HG03442 (cell line): ENCODE measurements at regions not wholly inside any gene's neighbourhood (a gene's known extent, or its start where the extent isn't known, plus 50 kb on each side); places are given as distances from the start of the nearest gene placed in this dataset.
"Not testable (repeated sequence)": the region's sequence is repeated elsewhere in the genome, so short reads cannot be mapped to it uniquely, and the experiment has no call there.

ENCODE experiments used
- ATAC-seq: cut with Tn5 transposase; IDR thresholded peaks from one replicate; pipeline ENCODE4 v1.9.1; 2021; ENCODE audit warnings: mild to moderate bottlenecking, moderate library complexity; ENCODE audit not compliant: unreplicated experiment

DNA sequence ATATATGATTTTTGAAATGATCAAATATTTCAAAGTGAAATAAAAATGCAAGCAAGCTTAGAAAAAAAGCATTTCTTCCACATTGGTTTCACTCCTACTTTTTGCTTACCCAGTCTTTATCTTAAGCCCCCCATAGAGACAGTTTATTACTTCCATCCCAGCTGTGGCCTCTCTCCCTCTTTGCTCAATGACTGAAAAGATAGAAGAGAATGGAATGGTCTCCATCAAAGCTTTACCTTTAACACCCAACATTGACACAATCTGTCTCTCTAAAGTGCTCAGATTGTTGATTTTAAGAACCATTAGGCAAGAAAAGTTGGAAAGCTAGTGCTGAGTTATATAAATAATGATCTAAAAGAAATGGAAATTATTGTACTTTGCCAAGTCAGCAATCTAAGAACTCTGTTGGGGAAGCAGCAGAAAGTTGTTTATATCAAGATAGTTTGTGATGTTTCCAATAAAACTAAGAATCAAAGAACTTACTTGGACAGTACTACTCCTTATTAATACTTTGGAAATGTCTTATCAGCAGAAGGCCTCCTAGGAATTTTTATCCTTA is 277.5 kb upstream of the NREP start:
- ATAC-seq = no peak

DNA sequence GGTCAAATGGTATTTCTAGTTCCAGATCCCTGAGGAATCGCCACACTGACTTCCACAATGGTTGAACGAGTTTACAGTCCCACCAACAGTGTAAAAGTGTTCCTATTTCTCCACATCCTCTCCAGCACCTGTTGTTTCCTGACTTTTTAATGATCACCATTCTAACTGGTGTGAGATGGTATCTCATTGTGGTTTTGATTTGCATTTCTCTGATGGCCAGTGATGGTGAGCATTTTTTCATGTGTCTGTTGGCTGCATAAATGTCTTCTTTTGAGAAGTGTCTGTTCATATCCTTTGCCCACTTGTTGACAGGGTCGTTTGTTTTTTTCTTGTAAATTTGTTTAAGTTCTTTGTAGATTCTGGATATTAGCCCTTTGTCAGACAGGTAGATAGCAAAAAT is 269.9 kb upstream of the NREP start:
- not testable (repeated sequence) for ATAC-seq

DNA sequence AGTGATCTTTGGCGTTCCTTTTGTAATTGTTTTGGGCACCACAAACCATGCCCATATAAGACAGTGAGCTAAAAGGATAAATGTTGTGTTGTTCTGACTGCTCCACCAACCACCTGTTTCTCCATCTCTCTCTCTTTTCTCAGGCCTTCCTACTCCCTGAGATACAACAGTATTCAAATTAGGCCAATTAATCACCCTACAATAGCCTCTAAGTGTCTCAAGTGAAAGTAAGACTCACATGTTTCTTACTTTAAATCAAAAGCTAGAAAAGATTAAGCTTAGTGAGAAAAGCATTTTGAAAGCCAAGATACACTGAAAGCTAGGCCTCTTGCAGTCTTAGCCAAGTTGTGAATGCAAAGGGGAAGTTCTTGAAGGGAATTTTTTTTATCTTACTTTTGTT is 268.8 kb upstream of the NREP start:
- peak; percentile 57 for ATAC-seq

DNA sequence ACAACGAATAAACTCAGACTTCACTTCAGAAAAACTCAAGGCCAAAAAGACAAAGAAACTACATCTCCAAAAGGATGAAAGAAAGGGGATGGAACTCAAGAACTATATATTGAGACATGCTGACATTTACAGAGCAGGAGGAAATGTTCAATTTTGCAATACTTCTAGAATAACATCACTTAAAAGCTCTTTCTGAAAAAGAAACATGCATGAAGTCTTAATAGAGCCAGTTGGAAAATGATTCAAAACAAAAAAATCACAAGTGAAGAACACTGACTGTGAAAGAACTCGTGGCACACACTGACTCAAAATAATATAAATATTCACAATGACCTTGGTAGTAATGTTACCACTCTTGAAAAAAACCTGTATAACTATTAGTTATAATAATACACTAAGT is 267.8 kb upstream of the NREP start:
- no peak for ATAC-seq

DNA sequence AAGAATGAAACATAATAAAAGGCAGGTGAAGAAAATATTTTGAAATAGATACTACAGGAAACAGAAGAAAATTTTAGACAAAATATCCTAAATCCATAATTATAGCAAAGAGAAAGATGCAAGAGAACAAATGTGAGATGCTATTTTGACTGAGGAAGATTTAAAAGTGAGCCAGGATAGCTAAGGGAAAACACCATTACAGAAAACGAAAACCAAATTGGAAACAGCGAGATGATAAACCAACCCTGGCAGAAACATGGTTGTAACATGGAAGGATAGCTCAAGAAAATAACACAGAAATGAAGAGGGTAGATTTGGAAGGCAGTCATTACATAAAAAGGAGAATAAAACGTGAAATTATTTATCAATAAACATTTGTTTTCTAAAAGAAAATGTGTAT is 267.2 kb upstream of the NREP start:
- no peak for ATAC-seq

DNA sequence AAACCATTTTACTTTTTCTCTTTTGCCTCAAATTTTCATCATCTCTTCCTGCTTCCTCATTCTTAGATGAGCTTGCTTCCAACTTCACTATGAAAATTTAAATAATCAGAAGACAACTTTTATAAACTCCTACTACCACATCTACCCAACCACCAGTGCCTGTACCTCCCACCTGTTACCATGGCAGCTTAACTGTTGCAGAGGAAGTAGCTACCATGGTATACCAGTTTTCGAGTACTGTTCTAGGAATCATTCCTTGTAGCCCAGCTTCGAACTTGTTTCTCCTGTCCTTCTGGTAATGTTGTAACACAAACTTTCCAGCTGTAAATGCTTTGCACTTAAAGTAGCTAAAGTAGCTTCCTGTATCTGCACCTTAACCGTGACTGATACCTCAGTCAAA is 266.8 kb upstream of the NREP start:
- no peak for ATAC-seq

DNA sequence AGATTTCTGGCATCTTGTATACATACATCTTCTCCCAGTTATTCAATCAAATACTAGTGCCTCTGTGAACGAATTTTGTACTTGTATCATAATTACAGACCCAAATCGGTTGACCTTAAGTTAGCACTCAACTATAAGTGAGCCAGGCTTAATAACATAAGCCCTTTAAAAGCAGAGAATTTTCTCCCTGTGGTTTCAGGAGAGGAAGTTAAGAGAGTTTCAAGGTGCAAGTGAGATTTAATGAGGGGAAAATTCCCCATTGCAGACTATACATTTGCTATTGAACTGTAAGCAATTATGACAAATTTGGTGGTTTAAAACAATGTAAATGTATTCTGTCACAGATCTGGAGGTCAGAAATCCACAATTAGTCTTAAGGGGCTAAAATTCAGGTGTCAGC is 261.9 kb upstream of the NREP start:
- ATAC-seq = no peak

DNA sequence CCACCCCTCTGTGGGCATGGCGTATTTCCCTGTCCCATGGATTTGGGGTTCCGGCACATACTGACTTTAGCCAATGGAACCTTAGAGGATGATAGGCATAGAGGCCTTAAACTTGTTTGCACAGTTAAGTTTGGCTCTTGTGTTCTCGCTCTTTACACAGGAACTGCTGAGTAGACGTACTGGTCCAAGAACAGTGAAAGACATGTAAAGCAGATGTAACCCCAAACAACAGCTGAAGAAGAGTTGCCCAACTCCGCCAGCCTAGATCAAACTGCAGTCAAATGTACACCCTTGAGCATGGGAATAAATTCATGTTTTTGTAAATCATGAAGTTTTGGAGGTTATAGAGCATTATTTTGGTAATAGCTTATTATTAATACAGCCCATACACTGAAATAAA is 260.0 kb upstream of the NREP start:
- no peak for ATAC-seq

DNA sequence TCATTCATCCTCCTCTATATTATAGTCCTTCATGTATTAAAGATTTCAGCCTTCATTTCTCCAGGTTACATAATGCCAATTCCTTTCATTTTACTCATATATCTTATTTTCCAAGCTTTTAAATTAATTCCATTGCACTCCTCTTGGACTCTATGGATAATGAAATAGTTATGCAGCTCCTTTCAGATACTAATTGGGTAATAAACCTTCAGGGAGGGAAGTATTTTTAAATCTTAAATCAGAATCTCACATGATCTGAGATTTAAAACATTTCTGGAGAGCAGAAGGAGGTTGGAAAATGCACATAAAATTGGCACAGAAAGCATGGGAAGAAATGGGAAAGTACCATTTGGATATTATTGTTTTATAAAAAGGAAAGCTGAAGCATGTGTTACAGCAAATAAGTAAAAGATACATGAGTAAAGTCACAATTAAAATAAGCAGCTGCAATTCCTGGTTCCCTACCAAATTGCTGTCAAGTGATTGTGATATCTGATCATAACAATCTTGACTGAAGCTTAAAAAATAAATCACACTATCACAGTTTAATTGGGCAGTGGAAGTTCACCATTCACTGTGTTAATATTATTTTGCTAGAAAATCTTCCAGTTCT is 257.9 kb upstream of the NREP start:
- no peak for ATAC-seq

DNA sequence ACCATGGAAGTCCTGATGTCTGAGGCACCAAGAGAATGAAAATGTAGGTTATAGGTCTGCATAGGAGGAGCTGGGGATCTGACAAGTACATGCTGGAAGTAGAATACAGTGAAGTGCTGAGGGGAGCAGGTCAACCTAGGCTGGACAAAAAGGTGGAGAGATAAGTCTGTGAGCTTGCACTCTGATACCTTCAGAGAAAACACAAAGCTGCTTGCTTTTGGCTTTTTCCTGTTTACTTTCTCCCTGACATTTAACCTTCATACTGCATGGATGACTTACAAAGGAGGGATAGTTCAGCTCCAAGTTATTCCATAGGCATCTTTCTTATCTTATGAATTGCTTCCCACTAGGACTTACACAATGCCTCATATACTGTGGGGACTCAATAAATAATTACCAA is 256.7 kb upstream of the NREP start:
- no peak for ATAC-seq

DNA sequence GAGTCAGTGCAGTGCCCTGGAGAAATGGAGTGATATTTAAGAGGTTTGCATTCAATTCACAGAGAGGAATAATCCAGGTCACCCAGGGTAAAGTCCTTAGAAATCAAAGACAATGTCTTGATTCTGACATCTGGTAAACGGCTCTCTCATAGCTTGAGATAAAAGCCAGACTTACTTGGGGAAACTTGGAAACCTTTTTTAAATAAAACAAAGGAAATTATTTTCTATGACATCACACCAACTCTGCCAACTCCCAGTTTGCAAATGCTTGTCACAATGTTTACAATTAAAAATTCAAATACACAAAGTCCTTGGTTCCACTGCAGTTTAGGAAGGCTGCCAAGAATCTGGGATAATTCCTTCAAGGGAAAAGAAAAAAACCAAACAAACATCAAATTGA is 255.1 kb upstream of the NREP start:
- no peak for ATAC-seq

DNA sequence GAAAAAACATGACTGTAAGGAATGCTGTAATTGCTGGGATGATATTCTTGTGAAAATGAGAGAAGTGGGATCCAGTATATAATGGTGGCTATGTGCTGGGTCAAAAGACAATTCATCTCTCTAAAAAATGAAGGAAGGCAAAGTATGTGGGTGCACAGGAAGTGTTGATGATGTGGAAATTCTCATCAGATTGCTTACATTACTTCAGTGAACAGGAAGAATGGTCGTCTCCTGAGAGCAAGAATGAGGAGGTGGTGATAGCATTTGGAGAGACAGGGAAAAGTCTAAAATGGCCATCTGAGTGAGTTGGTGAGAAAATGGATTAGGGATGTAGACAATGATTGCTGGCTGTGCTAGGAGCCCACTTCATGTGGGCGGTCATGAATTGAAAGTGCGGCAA is 253.5 kb upstream of the NREP start:
- ATAC-seq = no peak

DNA sequence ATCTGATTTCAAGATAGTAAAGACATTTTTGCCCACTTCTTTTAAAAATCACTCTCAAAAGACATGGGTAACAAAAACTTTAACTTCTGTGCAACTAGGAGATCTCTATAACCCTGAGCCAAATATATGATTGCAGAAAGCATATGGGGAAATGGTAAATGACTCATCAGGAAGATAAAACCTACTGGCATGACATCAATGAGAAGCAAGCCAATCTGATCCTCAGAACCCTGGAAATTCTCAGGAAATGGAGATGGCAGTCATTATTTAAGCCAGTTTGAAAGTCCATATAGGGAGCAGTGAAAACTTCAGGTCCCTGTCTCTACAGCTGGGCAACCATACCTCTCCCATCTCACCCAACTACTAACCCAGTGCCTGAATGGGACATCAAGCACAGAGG is 249.7 kb upstream of the NREP start:
- ATAC-seq = no peak

DNA sequence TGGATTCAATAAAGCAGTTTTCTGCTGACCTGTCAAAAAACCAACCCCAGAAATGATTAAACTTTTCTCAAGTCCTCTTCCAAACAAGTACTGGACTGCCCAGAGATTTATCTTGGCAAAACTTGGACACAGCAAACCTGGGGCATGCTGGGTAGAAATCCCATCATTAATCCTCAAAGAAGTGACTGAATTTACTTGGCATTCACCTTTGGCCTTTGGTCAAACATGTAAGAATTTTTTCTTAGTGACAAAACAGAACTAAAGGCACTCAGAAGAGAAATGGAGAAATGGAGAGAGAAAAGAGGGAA is 248.6 kb upstream of the NREP start:
- no peak for ATAC-seq

DNA sequence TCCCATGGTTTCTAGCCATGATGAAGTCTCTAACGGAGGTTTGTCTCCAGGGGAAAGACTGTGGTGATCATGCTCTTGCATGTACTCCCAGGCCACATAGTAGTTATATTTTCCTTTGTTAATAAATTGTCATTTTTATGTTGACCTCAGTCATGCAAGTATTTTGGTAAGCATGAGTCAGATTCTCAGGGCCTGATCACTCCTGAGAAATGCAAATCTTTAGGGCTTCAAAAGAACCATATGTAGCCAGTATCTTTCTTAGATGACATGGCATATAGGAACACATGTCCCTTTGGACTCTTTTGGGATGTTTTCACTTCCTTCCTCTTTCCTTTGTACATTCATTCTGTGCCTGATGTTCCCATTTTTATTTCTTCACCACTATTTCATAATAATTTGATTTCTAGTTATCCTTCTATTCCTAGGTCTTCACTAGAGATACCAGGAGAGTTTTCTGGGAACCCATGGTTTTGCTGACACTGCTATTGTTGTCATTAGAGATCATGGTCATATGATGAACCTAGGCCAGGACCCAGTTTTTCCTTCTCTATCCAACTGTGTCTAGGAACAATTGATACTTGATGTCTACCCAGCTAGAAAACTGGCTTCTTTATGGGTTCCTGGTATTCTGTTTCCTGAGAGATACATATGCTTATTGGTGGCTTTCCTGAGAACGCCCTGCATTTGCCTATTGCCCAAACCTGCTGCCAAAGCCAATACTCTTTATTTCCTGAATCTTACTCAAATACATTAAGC is 248.1 kb upstream of the NREP start:
- peak; percentile 96 for ATAC-seq

DNA sequence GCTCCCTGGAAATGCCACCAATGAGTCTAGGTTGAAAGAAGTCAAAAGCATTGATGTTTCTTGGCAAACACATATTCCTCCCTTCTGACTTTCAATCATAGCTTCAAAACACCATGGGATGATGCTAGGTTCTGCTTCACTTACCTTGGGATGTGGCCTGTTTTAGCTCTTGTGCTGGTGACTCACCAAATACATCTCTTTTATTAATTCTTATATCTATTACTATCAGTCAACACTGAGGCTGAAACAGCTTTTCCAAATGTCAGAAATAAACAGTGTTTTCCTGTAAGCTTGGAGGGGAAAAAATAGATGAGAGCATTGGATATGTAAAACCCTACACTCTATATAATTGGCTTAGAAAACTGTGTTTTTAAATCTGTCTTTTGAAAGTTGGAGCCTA is 245.4 kb upstream of the NREP start:
- ATAC-seq = no peak

DNA sequence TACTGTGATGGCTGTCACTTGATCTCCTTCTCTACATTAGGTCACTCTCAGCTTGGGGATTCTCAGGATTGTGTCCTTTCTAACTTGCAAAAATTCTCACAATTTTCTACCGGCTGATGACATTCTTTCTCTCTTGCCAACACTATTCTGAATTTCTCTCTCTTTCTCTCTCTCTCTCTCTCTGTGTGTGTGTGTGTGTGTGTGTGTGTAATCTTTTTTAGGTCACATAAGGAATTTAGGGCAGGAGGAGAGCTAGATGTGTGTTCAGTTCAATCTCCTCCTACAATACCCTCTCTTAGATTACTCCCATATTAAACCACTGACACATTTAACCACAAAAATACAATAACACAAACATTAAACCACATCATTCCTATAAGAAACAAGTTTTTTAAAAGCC is 242.3 kb upstream of the NREP start:
- no peak for ATAC-seq

DNA sequence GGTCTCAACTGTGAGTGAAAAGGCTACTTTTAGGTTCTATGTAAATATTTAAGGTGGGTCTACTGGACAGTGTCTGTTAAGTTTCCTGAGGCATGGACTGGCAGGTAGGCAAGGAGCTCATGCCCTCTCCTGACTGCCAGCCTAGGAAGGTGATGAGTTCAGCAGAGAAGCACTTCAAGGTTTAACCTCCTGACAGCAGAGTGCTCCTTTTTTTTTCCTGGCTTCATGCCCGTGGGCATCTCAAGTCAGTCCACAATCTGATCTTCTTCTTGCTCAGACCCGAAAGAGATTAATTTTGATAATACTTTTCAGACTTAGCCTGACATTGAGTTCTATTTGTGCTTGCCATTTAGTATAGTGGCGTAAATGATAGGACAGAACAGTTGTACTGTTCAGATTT is 241.9 kb upstream of the NREP start:
- ATAC-seq = no peak

DNA sequence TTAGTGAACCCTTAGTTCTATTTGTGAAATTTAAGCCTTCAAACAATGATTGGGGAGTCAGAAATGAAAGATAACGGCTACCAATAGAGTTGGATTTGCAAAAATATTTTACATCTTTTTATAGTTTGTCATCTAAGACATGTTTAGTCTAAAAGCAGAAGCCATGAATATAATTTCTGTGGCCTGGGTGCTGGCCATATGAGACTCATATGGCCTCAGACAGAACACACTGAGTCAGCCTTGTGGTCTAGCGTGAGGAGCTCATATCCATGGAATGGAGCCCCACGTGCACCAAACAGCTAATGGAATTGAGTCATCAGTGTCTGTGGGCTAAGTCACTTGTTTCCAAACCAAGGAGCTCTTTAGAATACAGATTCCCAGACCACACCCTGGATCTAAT is 240.7 kb upstream of the NREP start:
- no peak for ATAC-seq

DNA sequence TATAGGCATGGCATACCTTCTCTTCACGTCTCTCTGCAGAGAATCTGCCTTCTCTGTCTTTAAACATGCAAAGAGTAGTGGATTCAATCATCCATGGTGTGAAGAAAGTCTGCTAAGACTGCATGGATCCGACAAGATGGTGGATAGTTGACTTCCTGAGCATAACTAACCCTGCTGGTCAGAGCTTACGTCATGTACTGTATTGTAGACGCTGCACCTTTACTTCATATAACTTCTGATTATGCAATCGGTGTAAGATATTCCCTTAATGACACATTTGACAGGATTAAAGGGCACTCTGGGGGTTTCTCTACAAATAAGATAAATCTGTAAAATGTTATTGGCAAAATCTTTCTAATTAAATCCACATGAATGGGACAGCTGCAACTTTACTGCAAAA is 240.3 kb upstream of the NREP start:
- no peak for ATAC-seq

DNA sequence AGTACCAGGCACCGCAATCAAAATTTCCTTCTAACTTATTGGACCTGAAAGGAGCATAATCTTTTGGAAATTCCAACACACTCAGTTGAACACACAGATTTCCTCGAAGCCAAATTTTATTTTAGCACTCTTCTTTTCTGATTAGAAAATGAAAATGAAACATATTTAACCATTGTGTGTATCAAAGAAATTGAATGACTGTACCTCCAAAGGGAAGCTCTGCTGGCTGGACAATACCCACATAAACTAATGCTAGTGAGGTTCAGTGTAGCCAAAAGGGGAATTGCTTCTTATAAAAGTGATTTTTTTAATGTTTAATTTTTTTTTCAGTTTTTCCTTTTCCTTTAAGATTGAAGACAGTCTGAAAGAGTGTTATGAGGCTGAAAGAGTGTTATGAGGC is 239.6 kb upstream of the NREP start:
- ATAC-seq = no peak

DNA sequence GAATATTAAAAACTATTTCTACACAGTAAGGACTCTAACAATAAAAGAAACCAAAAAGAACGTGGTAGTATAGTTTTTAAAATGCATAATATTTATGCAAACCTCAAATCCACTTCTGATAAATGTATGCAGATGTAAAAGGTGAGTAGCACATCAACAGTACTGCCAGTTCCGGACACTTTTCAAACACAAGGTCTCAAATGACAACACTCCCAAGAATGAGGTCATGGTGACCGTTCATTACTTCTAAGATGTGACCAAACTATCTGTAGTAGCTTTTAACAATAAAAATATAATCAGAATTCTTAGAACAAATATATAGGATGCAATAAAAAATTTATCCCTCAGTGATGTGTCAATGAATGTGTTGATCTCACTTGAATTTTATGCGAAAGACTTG is 238.7 kb upstream of the NREP start:
- no peak for ATAC-seq

DNA sequence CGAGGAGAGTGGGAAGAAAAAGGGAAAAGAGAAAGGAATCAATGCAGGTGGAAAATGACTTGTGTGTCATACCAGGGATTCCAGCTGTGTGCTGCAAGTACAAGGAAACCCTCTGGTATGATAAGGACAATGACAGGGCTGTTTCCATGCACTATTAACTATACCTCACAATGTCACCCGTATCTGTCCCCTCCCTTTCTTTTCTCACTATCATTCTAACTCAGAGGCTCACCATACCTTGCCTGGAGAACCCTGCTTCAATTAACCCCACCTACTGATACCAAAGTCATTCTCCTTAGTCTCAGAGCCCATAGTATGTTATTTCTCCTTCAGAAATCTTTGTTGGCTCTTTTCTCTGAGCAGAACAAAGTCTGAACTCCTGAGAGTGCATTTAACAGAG is 236.2 kb upstream of the NREP start:
- peak; percentile 79 for ATAC-seq
